NCI-H1694 (cell line): ENCODE measurements at regions not wholly inside any gene's neighbourhood (a gene's known extent, or its start where the extent isn't known, plus 50 kb on each side); places are given as distances from the start of the nearest gene placed in this dataset.
"Not testable (repeated sequence)": the region's sequence is repeated elsewhere in the genome, so short reads cannot be mapped to it uniquely, and the experiment has no call there.

ENCODE experiments used
- DNase-seq: peaks from one replicate; lab custom pipeline; 2025; lab: John Stamatoyannopoulos, UW

GRCh38 chr6:164107297-164107995 lies 692.9 kb downstream of the QKI start:
- DNase-seq, result no peak

GRCh38 chr6:164106345-164106769 lies 691.8 kb downstream of the QKI start:
- DNase-seq, result no peak

GRCh38 chr6:164105705-164106104 lies 691.2 kb downstream of the QKI start:
- DNase-seq, result no peak

- DNase-seq, result no peak
Observed at GRCh38 chr6:164104432-164104831, 689.9 kb downstream of the QKI start.

GRCh38 chr6:164102693-164103092 lies 688.2 kb downstream of the QKI start:
- DNase-seq, result no peak

GRCh38 chr6:164101859-164102258 lies 687.3 kb downstream of the QKI start:
- DNase-seq, result no peak

- DNase-seq, result no peak
Observed at GRCh38 chr6:164099269-164099865, 684.8 kb downstream of the QKI start.

- DNase-seq, result no peak
Observed at GRCh38 chr6:164098857-164099267, 684.3 kb downstream of the QKI start.

- no peak for DNase-seq
Observed at GRCh38 chr6:164097551-164098398, 683.3 kb downstream of the QKI start.

GRCh38 chr6:164097056-164097455 lies 682.5 kb downstream of the QKI start:
- DNase-seq, result no peak

GRCh38 chr6:164095056-164095455 lies 680.5 kb downstream of the QKI start:
- no peak for DNase-seq

GRCh38 chr6:164087870-164088269 lies 673.4 kb downstream of the QKI start:
- no peak for DNase-seq

- DNase-seq, result no peak
Observed at GRCh38 chr6:164087211-164087610, 672.7 kb downstream of the QKI start.

- DNase-seq, result no peak
Observed at GRCh38 chr6:164086076-164086887, 671.8 kb downstream of the QKI start.

GRCh38 chr6:164085091-164086075 lies 670.9 kb downstream of the QKI start:
- no peak for DNase-seq

- no peak for DNase-seq
Observed at GRCh38 chr6:164079275-164079600, 664.7 kb downstream of the QKI start.

GRCh38 chr6:164078532-164079274 lies 664.2 kb downstream of the QKI start:
- DNase-seq, result no peak

- DNase-seq, result not testable (repeated sequence)
Observed at GRCh38 chr6:164076818-164077532, 662.5 kb downstream of the QKI start.

GRCh38 chr6:164075981-164076615 lies 661.6 kb downstream of the QKI start:
- no peak for DNase-seq
